ENCODE measurements at regions not wholly inside any gene's neighbourhood (a gene's known extent, or its start where the extent isn't known, plus 50 kb on each side); places are given as distances from the start of the nearest gene placed in this dataset.

GRCh38 chr4:27934871-27935270 lies 1074.2 kb downstream of the STIM2 start:
- no peak for TF ChIP-seq CTCF (IDR thresholded peaks at IDR 0.05)
- no peak for TF ChIP-seq EP300 (IDR thresholded peaks at IDR 0.05)
- TF ChIP-seq POLR2AphosphoS5 (IDR thresholded peaks at IDR 0.05): no peak

Data from esophagus muscularis mucosa (tissue), 4 donors.